Activated CD4-positive, alpha-beta T cell treated with anti-CD3 and anti-CD28 coated beads, Interleukin-2, Interleukin-4, amounts not matched to agents 100 ng/mL and 50 ng/mL, durations not matched to agents 16 hours and 8 hours (primary cell): ENCODE measurements at regions not wholly inside any gene's neighbourhood (a gene's known extent, or its start where the extent isn't known, plus 50 kb on each side); places are given as distances from the start of the nearest gene placed in this dataset.
A peak's percentile ranks its signal among the peaks of the same experiment; 100 is the strongest.

ENCODE experiments used
- DNase-seq: peaks from one replicate; pipeline ENCODE4 v3.0.0-alpha.2; 2020; ENCODE audit warnings: low spot score

- DNase-seq = peak; percentile 62
Measured at GRCh38 chr14:75333606-75334548, 55.2 kb downstream of the FOS start.

GRCh38 chr14:75334549-75335051, 56.0 kb downstream of the FOS start:
- no peak for DNase-seq

- DNase-seq = no peak
Measured at GRCh38 chr14:75335571-75335970, 56.9 kb downstream of the FOS start.

- DNase-seq = no peak
Measured at GRCh38 chr14:75338398-75338797, 59.8 kb downstream of the FOS start.

- no peak for DNase-seq
Measured at GRCh38 chr14:75339059-75339458, 60.4 kb downstream of the FOS start.

- DNase-seq = no peak
Measured at GRCh38 chr14:75340921-75341320, 62.3 kb downstream of the FOS start.

GRCh38 chr14:75341620-75342019, 63.0 kb downstream of the FOS start:
- no peak for DNase-seq

- DNase-seq = no peak
Measured at GRCh38 chr14:75342762-75343599, 64.4 kb downstream of the FOS start.

- no peak for DNase-seq
Measured at GRCh38 chr14:75343911-75344310, 65.3 kb downstream of the FOS start.

GRCh38 chr14:75344411-75344810, 65.8 kb downstream of the FOS start:
- no peak for DNase-seq

- DNase-seq = no peak
Measured at GRCh38 chr14:75350505-75351060, 72.0 kb downstream of the FOS start.

GRCh38 chr14:75359098-75359497, 68.7 kb upstream of the JDP2 start:
- DNase-seq = no peak

GRCh38 chr14:75361041-75361440, 66.8 kb upstream of the JDP2 start:
- no peak for DNase-seq

- DNase-seq = no peak
Measured at GRCh38 chr14:75361751-75362433, 65.9 kb upstream of the JDP2 start.

- no peak for DNase-seq
Measured at GRCh38 chr14:75363130-75363529, 64.7 kb upstream of the JDP2 start.

GRCh38 chr14:75363570-75364227, 64.1 kb upstream of the JDP2 start:
- no peak for DNase-seq

- DNase-seq = no peak
Measured at GRCh38 chr14:75365116-75365515, 62.7 kb upstream of the JDP2 start.

- no peak for DNase-seq
Measured at GRCh38 chr14:75366963-75367362, 60.9 kb upstream of the JDP2 start.

- no peak for DNase-seq
Measured at GRCh38 chr14:75368333-75368732, 59.5 kb upstream of the JDP2 start.

- DNase-seq = no peak
Measured at GRCh38 chr14:75369506-75369905, 58.3 kb upstream of the JDP2 start.
